ENCODE measurements at regions not wholly inside any gene's neighbourhood (a gene's known extent, or its start where the extent isn't known, plus 50 kb on each side); places are given as distances from the start of the nearest gene placed in this dataset.

- H3K27me3 ChIP-seq (replicated peaks in 1 of 4; ENCODE audit: control insufficient read depth in 3 of 4, extremely low read depth in 1 of 4, insufficient read depth in 3 of 4, low read length in 3 of 4) = no peaks in the 10 kb centered on the region
- no peaks in the 10 kb centered on the region for H3K36me3 ChIP-seq (ENCODE audit: control insufficient read depth in 2 of 4, insufficient read depth in 4 of 4, low read length in 3 of 4)
- no peak overlapping the region for H3K23ac ChIP-seq (ENCODE audit: insufficient read length)
- TF ChIP-seq KDM4A (IDR thresholded peaks at IDR 0.05; ENCODE audit: low read depth, low read length, severe bottlenecking) (no peak), CHD1 (IDR thresholded peaks at IDR 0.05; ENCODE audit: low read depth, low read length) (no peak), RXRA (IDR thresholded peaks at IDR 0.05; ENCODE audit: insufficient read depth, low read depth, low read length) (no peak), ASH2L (IDR thresholded peaks at IDR 0.05; ENCODE audit: low read length) (no peak), TEAD4 (IDR thresholded peaks at IDR 0.05; ENCODE audit: low read depth, low read length) (no peak), SUZ12 (IDR thresholded peaks at IDR 0.05; ENCODE audit: low read length) (no peak), MAFK (IDR thresholded peaks at IDR 0.05; ENCODE audit: low read depth, low read length) (no peak), BACH1 (IDR thresholded peaks at IDR 0.05; ENCODE audit: low read length) (no peak), TAF7 (optimal IDR thresholded peaks at IDR 0.05; ENCODE audit: borderline replicate concordance, low read depth, low read length) (no peak), BRCA1 (IDR thresholded peaks at IDR 0.05; ENCODE audit: low read depth, low read length) (no peak), RAD21 (IDR thresholded peaks at IDR 0.05 in 1 of 2, conservative IDR thresholded peaks at IDR 0.05 in 1 of 2; ENCODE audit: low read depth in 2 of 2, low read length in 2 of 2) (no peak), SP2 (IDR thresholded peaks at IDR 0.05; ENCODE audit: low read length) (no peak), CBX5 (IDR thresholded peaks at IDR 0.05; ENCODE audit: low read depth, low read length) (no peak), GABPA (IDR thresholded peaks at IDR 0.05; ENCODE audit: borderline replicate concordance, insufficient read depth, low read length) (no peak), SAP30 (IDR thresholded peaks at IDR 0.05; ENCODE audit: insufficient read depth, insufficient replicate concordance, low read length) (no peak)
- TF ChIP-seq, protein P1, sequence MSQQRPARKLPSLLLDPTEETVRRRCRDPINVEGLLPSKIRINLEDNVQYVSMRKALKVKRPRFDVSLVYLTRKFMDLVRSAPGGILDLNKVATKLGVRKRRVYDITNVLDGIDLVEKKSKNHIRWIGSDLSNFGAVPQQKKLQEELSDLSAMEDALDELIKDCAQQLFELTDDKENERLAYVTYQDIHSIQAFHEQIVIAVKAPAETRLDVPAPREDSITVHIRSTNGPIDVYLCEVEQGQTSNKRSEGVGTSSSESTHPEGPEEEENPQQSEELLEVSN (IDR thresholded peaks at IDR 0.05) = no peak
- H2BK20ac ChIP-seq (ENCODE audit: low read length) = no peak overlapping the region
- H3K79me1 ChIP-seq (ENCODE audit: low read depth, low read length) = no peaks in the 10 kb centered on the region
- H3K4ac ChIP-seq (replicated peaks; ENCODE audit: insufficient read length, low read depth, low read length) = no peak overlapping the region
- no peak overlapping the region for H3K9ac ChIP-seq (replicated peaks in 1 of 4; ENCODE audit: extremely low read depth in 1 of 4, low read depth in 3 of 4, low read length in 3 of 4)
- no peak overlapping the region for H4K91ac ChIP-seq (replicated peaks; ENCODE audit: insufficient read length, low read length)
- peaks cover 0 to 2% (median 0%) of the 10 kb centered on the region in 4 experiments; a peak in 2 of 7 replicates for H3K4me1 ChIP-seq (replicated peaks in 1 of 4; ENCODE audit: control insufficient read depth in 3 of 4, insufficient read depth in 4 of 4, low read length in 3 of 4)
- no peaks in the 10 kb centered on the region for H4K20me1 ChIP-seq (replicated peaks in 1 of 2; ENCODE audit: control insufficient read depth in 1 of 2, insufficient read depth in 2 of 2, low read length in 2 of 2)
- H3K14ac ChIP-seq (ENCODE audit: insufficient read length) = no peak overlapping the region
- no peak overlapping the region for H2BK5ac ChIP-seq (ENCODE audit: low read depth, low read length)
- no peak overlapping the region for H3K27ac ChIP-seq (ENCODE audit: low read depth, low read length)
- H2BK12ac ChIP-seq (ENCODE audit: low read depth, low read length) = no peak overlapping the region
- no peak overlapping the region for H3K4me2 ChIP-seq (ENCODE audit: insufficient read depth in 1 of 2, low read depth in 2 of 2, low read length in 2 of 2)
- CTCF ChIA-PET (ENCODE audit: partially characterized antibody) = no interaction called here
- H2AK5ac ChIP-seq (ENCODE audit: low read depth, low read length) = no peak overlapping the region
- POLR2A ChIA-PET (ENCODE audit: partially characterized antibody) = no interaction called here
- H4K5ac ChIP-seq (ENCODE audit: insufficient read length, low read depth, low read length) = no peak overlapping the region
- FAIRE-seq = no peak
- H2BK120ac ChIP-seq (replicated peaks; ENCODE audit: low read depth, low read length) = no peak overlapping the region
- H3K4me3 ChIP-seq (ENCODE audit: extremely low read depth in 1 of 4, insufficient read depth in 2 of 4, low read depth in 3 of 4, low read length in 4 of 4) = no peak overlapping the region
- no peak overlapping the region for H4K8ac ChIP-seq (ENCODE audit: extremely low read depth, insufficient read depth, low read length)
- no peak overlapping the region for H2BK15ac ChIP-seq (ENCODE audit: low read length)
- no peak overlapping the region for H3K56ac ChIP-seq (replicated peaks; ENCODE audit: insufficient read length, low read depth, low read length)
- H3K18ac ChIP-seq (ENCODE audit: extremely low read depth, low read length) = no peak overlapping the region
- H3K79me2 ChIP-seq (ENCODE audit: control insufficient read depth in 1 of 2, insufficient read depth in 2 of 2, low read length in 2 of 2) = no peaks in the 10 kb centered on the region
- DNase-seq (ENCODE audit: low read depth in 1 of 2, low spot score in 2 of 2) = no peak
- no peaks in the 10 kb centered on the region for H3K9me3 ChIP-seq (ENCODE audit: insufficient read depth in 2 of 2, low read depth in 1 of 2, low read length in 1 of 2)
- no peak overlapping the region for H2AFZ ChIP-seq (ENCODE audit: low read length)
- H3K23me2 ChIP-seq (ENCODE audit: low read depth, low read length) = no peaks in the 10 kb centered on the region; the same call in 1 of the 2 replicates
These were observed 214.5 kb upstream of the IGFBP3 start for GRCh38 chr7:46135557-46135956.

Data from H1 (cell line).